Body of pancreas (tissue), 4 donors: ENCODE measurements at regions not wholly inside any gene's neighbourhood (a gene's known extent, or its start where the extent isn't known, plus 50 kb on each side); places are given as distances from the start of the nearest gene placed in this dataset.

Experiments
- CTCF ChIP-seq, 7 experiments: fragments of 450-650 bp in 4 of 7; fragments of 200-600 bp in 3 of 7; sonication (generic) in 3 of 7; IDR thresholded peaks; one replicate each; pipeline ENCODE4 v1.5.1; 2016 to 2019; ENCODE audit warnings: antibody characterized with exemption in 7 of 7
- POLR2A ChIP-seq, 3 donors: fragments of 450-650 bp; IDR thresholded peaks; one replicate each; pipeline ENCODE4 v1.6.1; 2016; ENCODE audit warnings: antibody characterized with exemption in 3 of 3, mild to moderate bottlenecking in 2 of 3

DNA sequence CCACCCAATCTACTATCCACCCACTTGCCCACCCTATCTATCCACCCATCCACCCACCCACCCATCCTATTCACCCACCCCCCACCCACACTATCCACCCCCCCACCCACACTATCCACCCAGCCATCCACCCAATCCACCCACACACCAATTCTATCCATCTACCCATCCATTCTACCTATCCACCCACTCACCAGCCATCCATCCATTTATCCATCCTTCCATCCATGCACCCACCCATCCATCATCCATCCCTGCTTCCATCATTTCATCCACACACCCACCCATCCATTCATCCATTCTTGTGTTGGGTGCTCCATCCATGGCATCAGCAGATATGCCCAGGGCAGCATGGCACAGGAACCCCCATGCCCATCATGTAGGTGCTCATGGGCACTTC, 1206.6 kb downstream of the BRD1 start:
- TF ChIP-seq CTCF (IDR thresholded peaks at IDR 0.05) (no peak), POLR2A (IDR thresholded peaks at IDR 0.05) (no peak)
